UCSD-AML1 (cell line): ENCODE measurements at regions not wholly inside any gene's neighbourhood (a gene's known extent, or its start where the extent isn't known, plus 50 kb on each side); places are given as distances from the start of the nearest gene placed in this dataset.

Experiments
- DNase-seq: peaks from one replicate; lab custom pipeline; 2025; ENCODE audit not compliant: unreplicated experiment; lab: John Stamatoyannopoulos, UW

GRCh38 chr5:82622205-82622604, 344.1 kb upstream of the RPS23 start:
- no peak for DNase-seq

- no peak for DNase-seq
Measured at GRCh38 chr5:82620957-82621600, 342.9 kb upstream of the RPS23 start.

- DNase-seq = no peak
Measured at GRCh38 chr5:82619097-82619496, 340.9 kb upstream of the RPS23 start.

GRCh38 chr5:82614706-82615105, 336.6 kb upstream of the RPS23 start:
- no peak for DNase-seq

GRCh38 chr5:82613891-82614290, 335.7 kb upstream of the RPS23 start:
- DNase-seq = no peak

- DNase-seq = no peak
Measured at GRCh38 chr5:82610686-82611085, 332.5 kb upstream of the RPS23 start.

- no peak for DNase-seq
Measured at GRCh38 chr5:82605441-82605973, 327.4 kb upstream of the RPS23 start.

- DNase-seq = no peak
Measured at GRCh38 chr5:82603033-82603987, 325.2 kb upstream of the RPS23 start.

GRCh38 chr5:82601861-82602260, 323.7 kb upstream of the RPS23 start:
- DNase-seq = no peak

GRCh38 chr5:82601077-82601476, 322.9 kb upstream of the RPS23 start:
- DNase-seq = no peak

- DNase-seq = no peak
Measured at GRCh38 chr5:82599692-82600091, 321.5 kb upstream of the RPS23 start.

- no peak for DNase-seq
Measured at GRCh38 chr5:82599030-82599429, 320.9 kb upstream of the RPS23 start.

- no peak for DNase-seq
Measured at GRCh38 chr5:82597437-82597836, 319.3 kb upstream of the RPS23 start.

- no peak for DNase-seq
Measured at GRCh38 chr5:82596451-82596850, 318.3 kb upstream of the RPS23 start.

GRCh38 chr5:82595113-82595512, 317.0 kb upstream of the RPS23 start:
- no peak for DNase-seq

- no peak for DNase-seq
Measured at GRCh38 chr5:82594097-82594496, 315.9 kb upstream of the RPS23 start.

- DNase-seq = no peak
Measured at GRCh38 chr5:82593481-82593880, 315.3 kb upstream of the RPS23 start.

- DNase-seq = no peak
Measured at GRCh38 chr5:82591021-82591515, 312.9 kb upstream of the RPS23 start.

- DNase-seq = no peak
Measured at GRCh38 chr5:82590112-82590511, 312.0 kb upstream of the RPS23 start.

GRCh38 chr5:82586661-82587310, 308.6 kb upstream of the RPS23 start:
- DNase-seq = no peak

GRCh38 chr5:82586181-82586580, 308.0 kb upstream of the RPS23 start:
- no peak for DNase-seq
